SK-N-SH treated with all-trans-retinoic acid at 6 μM for 48 hours (cell line): ENCODE measurements at regions not wholly inside any gene's neighbourhood (a gene's known extent, or its start where the extent isn't known, plus 50 kb on each side); places are given as distances from the start of the nearest gene placed in this dataset.

Source experiments
- ESRRG ChIP-seq: fragments of 250-450 bp; sonication (Bioruptor Pico); IDR thresholded peaks from 2 replicates; pipeline ENCODE4 v1.6.1; 2021; ENCODE audit warnings: mild to moderate bottlenecking
- GLIS3 ChIP-seq: fragments of 250-450 bp; sonication (Bioruptor Pico); IDR thresholded peaks from 2 replicates; pipeline ENCODE4 v1.5.0; 2020; ENCODE audit warnings: mild to moderate bottlenecking, moderate library complexity
- PPARA ChIP-seq: fragments of 250-450 bp; sonication (Bioruptor Pico); IDR thresholded peaks from 2 replicates; pipeline ENCODE4 v1.5.0; 2020; ENCODE audit warnings: mild to moderate bottlenecking, borderline replicate concordance
- RARB ChIP-seq: fragments of 250-450 bp; sonication (Bioruptor Pico); IDR thresholded peaks from 2 replicates; pipeline ENCODE4 v1.8.0; 2021; ENCODE audit warnings: mild to moderate bottlenecking, moderate library complexity
- SNAI2 ChIP-seq: fragments of 250-450 bp; sonication (Bioruptor Pico); IDR thresholded peaks from 2 replicates; pipeline ENCODE4 v1.5.0; 2020; ENCODE audit warnings: mild to moderate bottlenecking, moderate library complexity
- ZFP3 ChIP-seq: fragments of 250-450 bp; sonication (Bioruptor Pico); IDR thresholded peaks from 2 replicates; pipeline ENCODE4 v1.5.0; 2020; ENCODE audit warnings: mild to moderate bottlenecking, moderate library complexity
- ZNF8 ChIP-seq: fragments of 450-650 bp; formaldehyde crosslinking; IDR thresholded peaks from 2 replicates; pipeline ENCODE4 v1.5.0; 2020; ENCODE audit warnings: mild to moderate bottlenecking, moderate library complexity
- TF ChIP-seq, protein P1 (sequence below): fragments of 250-450 bp; sonication (Bioruptor Pico); IDR thresholded peaks from 2 replicates; pipeline ENCODE4 v1.8.0; 2020; ENCODE audit warnings: mild to moderate bottlenecking, moderate library complexity, borderline replicate concordance

GRCh38 chr7:57348646-57349269 lies 101.2 kb upstream of the ZNF716 start:
- TF ChIP-seq SNAI2, result no peak
- no peak for TF ChIP-seq ESRRG (CRISPR knock-in tag)
- TF ChIP-seq RARB (CRISPR knock-in tag), result no peak
- no peak for TF ChIP-seq PPARA
- TF ChIP-seq, protein P1, sequence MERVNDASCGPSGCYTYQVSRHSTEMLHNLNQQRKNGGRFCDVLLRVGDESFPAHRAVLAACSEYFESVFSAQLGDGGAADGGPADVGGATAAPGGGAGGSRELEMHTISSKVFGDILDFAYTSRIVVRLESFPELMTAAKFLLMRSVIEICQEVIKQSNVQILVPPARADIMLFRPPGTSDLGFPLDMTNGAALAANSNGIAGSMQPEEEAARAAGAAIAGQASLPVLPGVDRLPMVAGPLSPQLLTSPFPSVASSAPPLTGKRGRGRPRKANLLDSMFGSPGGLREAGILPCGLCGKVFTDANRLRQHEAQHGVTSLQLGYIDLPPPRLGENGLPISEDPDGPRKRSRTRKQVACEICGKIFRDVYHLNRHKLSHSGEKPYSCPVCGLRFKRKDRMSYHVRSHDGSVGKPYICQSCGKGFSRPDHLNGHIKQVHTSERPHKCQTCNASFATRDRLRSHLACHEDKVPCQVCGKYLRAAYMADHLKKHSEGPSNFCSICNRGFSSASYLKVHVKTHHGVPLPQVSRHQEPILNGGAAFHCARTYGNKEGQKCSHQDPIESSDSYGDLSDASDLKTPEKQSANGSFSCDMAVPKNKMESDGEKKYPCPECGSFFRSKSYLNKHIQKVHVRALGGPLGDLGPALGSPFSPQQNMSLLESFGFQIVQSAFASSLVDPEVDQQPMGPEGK (CRISPR knock-in tag), result no peak
- no peak for TF ChIP-seq GLIS3
- TF ChIP-seq ZNF8 (CRISPR knock-in tag), result no peak
- no peak for TF ChIP-seq ZFP3 (CRISPR knock-in tag)
